ENCODE measurements at regions not wholly inside any gene's neighbourhood (a gene's known extent, or its start where the extent isn't known, plus 50 kb on each side); places are given as distances from the start of the nearest gene placed in this dataset.

- no peak for TF ChIP-seq CTCF (conservative IDR thresholded peaks at IDR 0.05; ENCODE audit: low read length)
- TF ChIP-seq EZH2phosphoT487 (IDR thresholded peaks at IDR 0.05; ENCODE audit: borderline replicate concordance, low read depth, low read length), result no peak
Observed at GRCh38 chr14:71538938-71539649, 393.1 kb upstream of the RGS6 start.
